ENCODE measurements at regions not wholly inside any gene's neighbourhood (a gene's known extent, or its start where the extent isn't known, plus 50 kb on each side); places are given as distances from the start of the nearest gene placed in this dataset.

GRCh38 chr12:124395986-124396385, 101.1 kb downstream of the RFLNA start:
- Mint-ChIP-seq H3K36me3 (ENCODE audit: low read depth) (peaks cover 64% of the 10 kb centered on the region), H3K4me1 (ENCODE audit: low read depth) (peaks cover 18% of the 10 kb centered on the region), H3K9me3 (no peaks in the 10 kb centered on the region), H3K27me3 (no peaks in the 10 kb centered on the region), H3K27ac (no peak overlapping the region), H3K4me3 (no peak overlapping the region)
- Histone ChIP-seq H3K4me1 (ENCODE audit: insufficient read depth, low read length) (peaks cover 25% of the 10 kb centered on the region), H3K27me3 (ENCODE audit: control insufficient read depth in 1 of 2, insufficient read depth in 2 of 2, low read length in 2 of 2) (no peaks in the 10 kb centered on the region), H3K27ac (ENCODE audit: low read depth in 1 of 2, low read length in 2 of 2) (no peak overlapping the region), H3K9me3 (ENCODE audit: control insufficient read depth in 1 of 2, insufficient read depth in 1 of 2, low read length in 2 of 2) (no peaks in the 10 kb centered on the region), H3K36me3 (ENCODE audit: insufficient read depth, low read length) (peaks cover 54% of the 10 kb centered on the region), H3K4me3 (ENCODE audit: low read length) (no peak overlapping the region)
- POLR2A ChIA-PET = no interaction called here
- TF ChIP-seq CTCF (IDR thresholded peaks at IDR 0.05) = no peak
- intact Hi-C loops (cut with DNase I, micrococcal nuclease) = loop anchor here in 1 of 2 experiments (10.0 kb wide), 1 partner anchor 149 kb away; no protein-coding TSS in a partner anchor
- CTCF ChIA-PET = no interaction called here
- DNase-seq (no peak), ATAC-seq (ENCODE audit: poor library complexity) (no peak)

GRCh38 chr12:124395284-124395752, 100.4 kb downstream of the RFLNA start:
- H3K27me3 ChIP-seq (ENCODE audit: control insufficient read depth in 1 of 2, insufficient read depth in 2 of 2, low read length in 2 of 2) = no peaks in the 10 kb centered on the region
- CTCF ChIA-PET = no interaction called here
- peaks cover 19% of the 10 kb centered on the region for H3K4me1 Mint-ChIP-seq (ENCODE audit: low read depth)
- no peak overlapping the region for H3K27ac ChIP-seq (ENCODE audit: low read depth in 1 of 2, low read length in 2 of 2)
- no peaks in the 10 kb centered on the region for H3K9me3 ChIP-seq (ENCODE audit: control insufficient read depth in 1 of 2, insufficient read depth in 1 of 2, low read length in 2 of 2)
- no peak for DNase-seq
- intact Hi-C loops (cut with DNase I, micrococcal nuclease) = loop anchor here in 1 of 2 experiments (10.0 kb wide), 1 partner anchor 149 kb away; no protein-coding TSS in a partner anchor
- peaks cover 58% of the 10 kb centered on the region for H3K36me3 Mint-ChIP-seq (ENCODE audit: low read depth)
- no peaks in the 10 kb centered on the region for H3K27me3 Mint-ChIP-seq
- peaks cover 50% of the 10 kb centered on the region for H3K36me3 ChIP-seq (ENCODE audit: insufficient read depth, low read length)
- H3K4me3 ChIP-seq (ENCODE audit: low read length) = no peak overlapping the region
- POLR2A ChIA-PET = no interaction called here
- H3K4me1 ChIP-seq (ENCODE audit: insufficient read depth, low read length) = peaks cover 32% of the 10 kb centered on the region
- no peaks in the 10 kb centered on the region for H3K9me3 Mint-ChIP-seq
- no peak for TF ChIP-seq CTCF (IDR thresholded peaks at IDR 0.05)
- no peak overlapping the region for H3K27ac Mint-ChIP-seq
- ATAC-seq (ENCODE audit: poor library complexity) = no peak
- no peak overlapping the region for H3K4me3 Mint-ChIP-seq

GRCh38 chr12:124394462-124395128, 99.7 kb downstream of the RFLNA start:
- no peak overlapping the region for H3K27ac ChIP-seq (ENCODE audit: low read depth in 1 of 2, low read length in 2 of 2)
- no peaks in the 10 kb centered on the region for H3K27me3 ChIP-seq (ENCODE audit: control insufficient read depth in 1 of 2, insufficient read depth in 2 of 2, low read length in 2 of 2)
- H3K4me3 Mint-ChIP-seq = no peak overlapping the region
- intact Hi-C loops (cut with DNase I, micrococcal nuclease) = loop anchor here in 1 of 2 experiments (5.0 to 10.0 kb wide), 2 partner anchors 73 to 150 kb away; no protein-coding TSS in a partner anchor
- no peaks in the 10 kb centered on the region for H3K9me3 Mint-ChIP-seq
- TF ChIP-seq CTCF (IDR thresholded peaks at IDR 0.05) = no peak
- ChIA-PET CTCF (no interaction called here), POLR2A (no interaction called here)
- DNase-seq (no peak), ATAC-seq (ENCODE audit: poor library complexity) (no peak)
- H3K4me3 ChIP-seq (ENCODE audit: low read length) = no peak overlapping the region
- H3K36me3 Mint-ChIP-seq (ENCODE audit: low read depth) = peaks cover 50% of the 10 kb centered on the region
- H3K36me3 ChIP-seq (ENCODE audit: insufficient read depth, low read length) = peaks cover 42% of the 10 kb centered on the region
- peaks cover 19% of the 10 kb centered on the region for H3K4me1 Mint-ChIP-seq (ENCODE audit: low read depth)
- H3K27me3 Mint-ChIP-seq = no peaks in the 10 kb centered on the region
- H3K27ac Mint-ChIP-seq = peak overlapping the region; percentile 83
- H3K9me3 ChIP-seq (ENCODE audit: control insufficient read depth in 1 of 2, insufficient read depth in 1 of 2, low read length in 2 of 2) = no peaks in the 10 kb centered on the region
- H3K4me1 ChIP-seq (ENCODE audit: insufficient read depth, low read length) = peaks cover 38% of the 10 kb centered on the region

Data from CD4-positive, alpha-beta T cell (primary cell).